ENCODE measurements at regions not wholly inside any gene's neighbourhood (a gene's known extent, or its start where the extent isn't known, plus 50 kb on each side); places are given as distances from the start of the nearest gene placed in this dataset.
"Not testable (repeated sequence)": the region's sequence is repeated elsewhere in the genome, so short reads cannot be mapped to it uniquely, and the experiment has no call there.

- DNase-seq = no peak
Observed at GRCh38 chr2:392181-392925, 104.5 kb upstream of the ALKAL2 start.

- DNase-seq = no peak
Observed at GRCh38 chr2:391696-392095, 103.8 kb upstream of the ALKAL2 start.

GRCh38 chr2:390959-391358 lies 103.1 kb upstream of the ALKAL2 start:
- no peak for DNase-seq

GRCh38 chr2:389985-390384 lies 102.1 kb upstream of the ALKAL2 start:
- not testable (repeated sequence) for DNase-seq

DNA sequence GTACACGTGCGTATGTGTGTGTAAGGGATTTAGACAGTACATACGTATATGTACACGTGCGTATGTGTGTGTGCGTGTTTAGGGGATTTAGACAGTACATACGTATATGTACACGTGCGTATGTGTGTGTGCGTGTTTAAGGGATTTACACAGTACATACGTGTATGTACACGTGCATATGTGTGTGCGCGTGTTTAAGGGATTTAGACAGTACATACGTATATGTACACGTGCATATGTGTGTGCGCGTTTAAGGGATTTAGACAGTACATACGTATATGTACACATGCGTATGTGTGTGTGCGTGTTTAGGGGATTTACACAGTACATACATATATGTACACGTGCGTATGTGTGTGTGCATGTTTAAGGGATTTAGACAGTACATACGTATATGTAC lies 100.9 kb upstream of the ALKAL2 start:
- not testable (repeated sequence) for DNase-seq

DNA sequence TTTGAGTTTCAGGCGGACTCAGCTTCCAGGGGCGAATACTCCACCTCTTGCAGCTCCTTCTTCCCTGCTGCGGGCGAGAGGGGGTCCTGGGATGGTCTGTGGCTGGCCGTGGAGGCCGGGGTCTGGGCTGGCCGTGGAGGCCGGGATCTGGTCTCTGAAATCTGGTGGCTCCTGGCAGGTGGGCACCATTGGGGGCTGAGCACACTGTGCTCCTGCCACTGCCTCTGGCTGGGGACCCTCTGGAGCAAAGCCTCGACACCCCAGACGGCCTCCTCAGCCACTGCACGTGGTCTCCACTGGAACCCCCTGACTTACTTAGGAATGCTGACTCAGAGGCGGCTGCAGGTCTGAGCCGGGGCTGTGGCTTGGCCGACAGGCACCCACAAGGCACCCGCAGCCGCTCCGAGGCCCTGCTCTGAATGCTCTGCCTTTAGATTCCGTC lies 100.1 kb upstream of the ALKAL2 start:
- DNase-seq = no peak

GRCh38 chr2:386406-387103 lies 98.7 kb upstream of the ALKAL2 start:
- no peak for DNase-seq

- DNase-seq = no peak
Observed at GRCh38 chr2:385785-386184, 97.9 kb upstream of the ALKAL2 start.

GRCh38 chr2:385061-385460 lies 97.2 kb upstream of the ALKAL2 start:
- no peak for DNase-seq

GRCh38 chr2:383888-384287 lies 96.0 kb upstream of the ALKAL2 start:
- DNase-seq = no peak

GRCh38 chr2:383178-383577 lies 95.3 kb upstream of the ALKAL2 start:
- DNase-seq = no peak

DNA sequence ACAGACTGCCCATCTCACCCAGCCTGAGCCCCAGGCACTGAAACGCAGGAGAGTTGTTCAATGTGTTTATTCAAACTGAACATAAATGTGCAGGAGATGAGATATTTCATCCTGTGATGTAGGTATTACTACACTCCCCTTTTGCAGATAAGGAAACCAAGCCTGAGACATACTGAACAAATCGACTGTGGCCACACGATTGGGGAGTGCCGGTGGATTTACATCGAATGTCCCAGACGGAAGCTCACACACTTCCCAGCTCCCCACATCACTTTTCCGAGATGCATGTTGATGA lies 94.8 kb upstream of the ALKAL2 start:
- no peak for DNase-seq

GRCh38 chr2:381941-382727 lies 94.2 kb upstream of the ALKAL2 start:
- no peak for DNase-seq

GRCh38 chr2:381181-381580 lies 93.3 kb upstream of the ALKAL2 start:
- no peak for DNase-seq

GRCh38 chr2:380772-381171 lies 92.9 kb upstream of the ALKAL2 start:
- no peak for DNase-seq

DNA sequence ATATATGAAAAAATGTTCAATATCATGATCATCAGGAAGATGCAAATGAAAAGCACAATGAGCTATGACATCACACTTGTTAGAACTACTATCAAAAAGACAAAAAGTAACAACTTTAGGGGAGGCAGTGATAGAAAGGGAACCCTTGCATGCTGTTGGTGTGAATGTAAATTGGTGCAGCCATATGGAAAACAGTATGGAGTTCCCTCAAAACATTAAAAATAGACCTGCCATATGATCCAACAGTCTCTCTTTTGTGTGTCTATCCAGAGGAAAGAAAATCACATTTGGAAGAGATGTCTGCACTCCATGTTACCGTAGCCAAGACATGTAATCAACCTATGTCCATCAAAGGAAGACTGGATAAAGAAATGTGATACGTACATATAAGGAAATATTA lies 92.3 kb upstream of the ALKAL2 start:
- no peak for DNase-seq

- DNase-seq = no peak
Observed at GRCh38 chr2:379778-380177, 91.9 kb upstream of the ALKAL2 start.

GRCh38 chr2:378364-378763 lies 90.5 kb upstream of the ALKAL2 start:
- no peak for DNase-seq

GRCh38 chr2:377414-377813 lies 89.5 kb upstream of the ALKAL2 start:
- no peak for DNase-seq

- no peak for DNase-seq
Observed at GRCh38 chr2:375956-376307, 88.0 kb upstream of the ALKAL2 start.

GRCh38 chr2:375270-375955 lies 87.5 kb upstream of the ALKAL2 start:
- DNase-seq = no peak

GRCh38 chr2:368386-368785 lies 80.5 kb upstream of the ALKAL2 start:
- no peak for DNase-seq

GRCh38 chr2:367246-367645 lies 79.4 kb upstream of the ALKAL2 start:
- no peak for DNase-seq

DNA sequence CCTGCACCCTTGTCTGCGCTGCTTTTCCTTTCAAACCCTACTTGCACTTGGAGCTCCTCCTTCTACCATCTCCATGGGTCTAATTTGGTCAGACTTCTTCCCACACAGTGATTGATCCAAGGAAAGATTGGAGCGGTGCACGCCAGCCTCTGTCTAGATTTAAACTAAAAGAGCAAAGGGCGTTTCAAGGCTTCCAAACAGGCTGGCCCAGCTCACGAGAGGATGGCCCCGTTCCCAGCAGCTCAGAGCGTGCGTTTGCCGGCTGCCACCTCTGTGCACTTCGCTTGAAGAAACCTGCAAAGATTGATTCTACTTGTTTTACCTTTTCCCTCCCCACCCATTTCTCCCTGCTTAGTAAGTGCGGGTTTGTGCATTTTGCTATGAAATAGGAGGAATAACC lies 78.8 kb upstream of the ALKAL2 start:
- DNase-seq = no peak

Measured in KG1 (cell line).